ENCODE measurements at regions not wholly inside any gene's neighbourhood (a gene's known extent, or its start where the extent isn't known, plus 50 kb on each side); places are given as distances from the start of the nearest gene placed in this dataset.
A peak's percentile ranks its signal among the peaks of the same experiment; 100 is the strongest.

DNA sequence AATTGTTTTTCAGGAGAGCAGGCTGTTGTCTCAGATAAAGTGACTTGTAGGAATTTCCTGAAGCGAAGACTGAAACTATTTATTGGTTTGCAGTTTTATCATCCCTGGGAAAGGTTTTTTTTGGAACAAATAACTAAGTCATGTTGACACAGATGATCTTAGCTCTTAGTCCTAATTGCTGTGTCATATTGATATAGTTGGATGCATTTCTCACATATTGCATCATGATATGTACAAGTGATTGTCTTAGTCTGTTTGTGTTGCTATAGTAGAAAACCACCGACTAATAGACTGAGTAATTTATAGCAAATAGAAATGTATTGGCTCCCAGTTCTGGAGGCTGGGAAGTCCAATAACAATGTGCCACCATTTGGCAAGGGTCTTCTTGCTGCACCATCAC lies 397.5 kb upstream of the PPP1R2C start:
- no peak overlapping the region for H3K4ac ChIP-seq (ENCODE audit: low read length)
- H2BK5ac ChIP-seq (ENCODE audit: low read length), result no peak overlapping the region
- no peaks in the 10 kb centered on the region for H3K4me1 ChIP-seq (ENCODE audit: control insufficient read depth in 2 of 2, insufficient read depth in 1 of 2, low read depth in 1 of 2, low read length in 2 of 2)
- no peak overlapping the region for H3K4me2 ChIP-seq (ENCODE audit: insufficient read depth, low read length, poor library complexity, severe bottlenecking)
- H3K27ac ChIP-seq (replicated peaks; ENCODE audit: low read length), result no peak overlapping the region
- H3K79me1 ChIP-seq (ENCODE audit: low read depth, low read length), result no peaks in the 10 kb centered on the region
- no CpG with 5 or more reads among the region's 2 CpGs for WGBS, 2 donors (ENCODE audit: extremely low coverage in 2 of 2, insufficient read length in 2 of 2, insufficient replicate concordance in 1 of 2)
- H2BK12ac ChIP-seq (ENCODE audit: low read length), result no peak overlapping the region
- no peak overlapping the region for H2AFZ ChIP-seq (ENCODE audit: low read length)
- no peak overlapping the region for H3K23ac ChIP-seq (ENCODE audit: low read depth, low read length, poor library complexity)
- no peak overlapping the region for H3K9ac ChIP-seq (ENCODE audit: low read depth, low read length, poor library complexity)
- H3K9me3 ChIP-seq (replicated peaks in 1 of 2; ENCODE audit: control insufficient read depth in 2 of 2, insufficient read depth in 1 of 2, low read depth in 1 of 2, low read length in 2 of 2), result peaks cover 0 to 3% of the 10 kb centered on the region in 2 donors
- no peak for DNase-seq (ENCODE audit: low spot score)
- no peaks in the 10 kb centered on the region for H3K36me3 ChIP-seq (replicated peaks in 1 of 2; ENCODE audit: control insufficient read depth in 2 of 2, insufficient read depth in 2 of 2, low read length in 2 of 2)
- H4K91ac ChIP-seq (ENCODE audit: low read depth, low read length, poor library complexity), result no peak overlapping the region
- no peaks in the 10 kb centered on the region for H3K27me3 ChIP-seq (ENCODE audit: control insufficient read depth in 3 of 3, insufficient read depth in 3 of 3, low read depth in 1 of 3, low read length in 3 of 3)
- H4K8ac ChIP-seq (ENCODE audit: low read depth, low read length), result no peak overlapping the region
- no peak overlapping the region for H2BK120ac ChIP-seq (ENCODE audit: low read depth, low read length)
- no peak overlapping the region for H2AK5ac ChIP-seq (ENCODE audit: low read depth, low read length)
- H3K4me3 ChIP-seq (ENCODE audit: low read length in 2 of 2), result no peak overlapping the region
- no peak overlapping the region for H3K14ac ChIP-seq (ENCODE audit: low read length)
- no peak overlapping the region for H2BK15ac ChIP-seq (ENCODE audit: low read length)
- no peak overlapping the region for H3K18ac ChIP-seq (ENCODE audit: low read length)

DNA sequence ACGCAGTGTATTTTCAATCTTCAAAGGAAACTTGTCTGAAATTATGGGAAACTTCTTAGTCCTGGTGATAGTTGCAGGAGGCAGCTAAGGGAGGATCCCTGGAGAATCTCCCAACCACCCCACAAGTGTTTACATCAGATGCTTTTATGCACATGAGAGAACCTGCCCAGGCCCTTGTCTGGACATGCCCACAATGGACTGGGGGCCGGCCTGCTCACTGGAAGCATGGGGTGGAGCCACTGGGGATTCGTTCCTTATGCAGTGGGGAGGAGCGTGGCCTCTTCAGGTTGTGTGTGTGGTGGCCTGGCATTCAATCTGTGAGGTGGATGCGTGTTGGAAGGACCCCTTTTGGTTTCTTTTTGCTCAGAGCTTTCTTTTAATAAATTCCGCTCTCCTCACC lies 398.7 kb upstream of the PPP1R2C start:
- Histone ChIP-seq H3K4me1 (ENCODE audit: control insufficient read depth in 2 of 2, insufficient read depth in 1 of 2, low read depth in 1 of 2, low read length in 2 of 2) (no peaks in the 10 kb centered on the region), H4K91ac (ENCODE audit: low read depth, low read length, poor library complexity) (no peak overlapping the region), H2BK120ac (ENCODE audit: low read depth, low read length) (no peak overlapping the region), H3K36me3 (replicated peaks in 1 of 2; ENCODE audit: control insufficient read depth in 2 of 2, insufficient read depth in 2 of 2, low read length in 2 of 2) (no peaks in the 10 kb centered on the region), H2AFZ (ENCODE audit: low read length) (peak overlapping the region; percentile 35), H3K27ac (replicated peaks; ENCODE audit: low read length) (no peak overlapping the region), H3K4ac (ENCODE audit: low read length) (no peak overlapping the region), H2BK12ac (ENCODE audit: low read length) (no peak overlapping the region), H3K9ac (ENCODE audit: low read depth, low read length, poor library complexity) (no peak overlapping the region), H4K8ac (ENCODE audit: low read depth, low read length) (no peak overlapping the region), H3K14ac (ENCODE audit: low read length) (no peak overlapping the region), H3K4me2 (ENCODE audit: insufficient read depth, low read length, poor library complexity, severe bottlenecking) (no peak overlapping the region), H2BK15ac (ENCODE audit: low read length) (no peak overlapping the region), H2BK5ac (ENCODE audit: low read length) (no peak overlapping the region), H3K79me1 (ENCODE audit: low read depth, low read length) (no peaks in the 10 kb centered on the region), H3K18ac (ENCODE audit: low read length) (no peak overlapping the region), H3K23ac (ENCODE audit: low read depth, low read length, poor library complexity) (no peak overlapping the region), H2AK5ac (ENCODE audit: low read depth, low read length) (no peak overlapping the region), H3K9me3 (replicated peaks in 1 of 2; ENCODE audit: control insufficient read depth in 2 of 2, insufficient read depth in 1 of 2, low read depth in 1 of 2, low read length in 2 of 2) (peaks cover 0 to 3% of the 10 kb centered on the region in 2 donors), H3K4me3 (ENCODE audit: low read length in 2 of 2) (no peak overlapping the region), H3K27me3 (ENCODE audit: control insufficient read depth in 3 of 3, insufficient read depth in 3 of 3, low read depth in 1 of 3, low read length in 3 of 3) (no peaks in the 10 kb centered on the region)
- no peak for DNase-seq (ENCODE audit: low spot score)
- WGBS, 2 donors (ENCODE audit: extremely low coverage in 2 of 2, insufficient read length in 2 of 2, insufficient replicate concordance in 1 of 2), result no CpG with 5 or more reads among the region's 6 CpGs

GRCh38 chrX:43188296-43188695 lies 410.3 kb upstream of the PPP1R2C start:
- Histone ChIP-seq H2AFZ (ENCODE audit: low read length) (no peak overlapping the region), H4K91ac (ENCODE audit: low read depth, low read length, poor library complexity) (no peak overlapping the region)

GRCh38 chrX:43211570-43211969 lies 433.6 kb upstream of the PPP1R2C start:
- Histone ChIP-seq H3K9ac (ENCODE audit: low read depth, low read length, poor library complexity) (no peak overlapping the region), H3K9me3 (replicated peaks in 1 of 2; ENCODE audit: control insufficient read depth in 2 of 2, insufficient read depth in 1 of 2, low read depth in 1 of 2, low read length in 2 of 2) (no peaks in the 10 kb centered on the region), H3K27ac (replicated peaks; ENCODE audit: low read length) (no peak overlapping the region), H3K27me3 (ENCODE audit: control insufficient read depth in 3 of 3, insufficient read depth in 3 of 3, low read depth in 1 of 3, low read length in 3 of 3) (no peaks in the 10 kb centered on the region), H2AFZ (ENCODE audit: low read length) (no peak overlapping the region), H2BK12ac (ENCODE audit: low read length) (no peak overlapping the region), H3K18ac (ENCODE audit: low read length) (no peak overlapping the region), H2AK5ac (ENCODE audit: low read depth, low read length) (no peak overlapping the region), H3K14ac (ENCODE audit: low read length) (no peak overlapping the region), H3K4ac (ENCODE audit: low read length) (no peak overlapping the region), H4K91ac (ENCODE audit: low read depth, low read length, poor library complexity) (no peak overlapping the region), H3K23ac (ENCODE audit: low read depth, low read length, poor library complexity) (no peak overlapping the region), H2BK15ac (ENCODE audit: low read length) (no peak overlapping the region), H2BK5ac (ENCODE audit: low read length) (no peak overlapping the region), H4K8ac (ENCODE audit: low read depth, low read length) (no peak overlapping the region), H2BK120ac (ENCODE audit: low read depth, low read length) (no peak overlapping the region), H3K4me3 (ENCODE audit: low read length in 2 of 2) (no peak overlapping the region), H3K4me2 (ENCODE audit: insufficient read depth, low read length, poor library complexity, severe bottlenecking) (no peak overlapping the region), H3K4me1 (ENCODE audit: control insufficient read depth in 2 of 2, insufficient read depth in 1 of 2, low read depth in 1 of 2, low read length in 2 of 2) (no peaks in the 10 kb centered on the region), H3K36me3 (replicated peaks in 1 of 2; ENCODE audit: control insufficient read depth in 2 of 2, insufficient read depth in 2 of 2, low read length in 2 of 2) (no peaks in the 10 kb centered on the region), H3K79me1 (ENCODE audit: low read depth, low read length) (no peaks in the 10 kb centered on the region)
- DNase-seq (ENCODE audit: low spot score), result no peak

More at GRCh38 chrX:43188296-43188695, 410.3 kb upstream of the PPP1R2C start:
- Histone ChIP-seq H3K79me1 (ENCODE audit: low read depth, low read length) (no peaks in the 10 kb centered on the region), H3K4me2 (ENCODE audit: insufficient read depth, low read length, poor library complexity, severe bottlenecking) (no peak overlapping the region), H3K18ac (ENCODE audit: low read length) (no peak overlapping the region), H3K4me3 (ENCODE audit: low read length in 2 of 2) (no peak overlapping the region), H3K27ac (replicated peaks; ENCODE audit: low read length) (no peak overlapping the region), H2BK5ac (ENCODE audit: low read length) (no peak overlapping the region), H3K23ac (ENCODE audit: low read depth, low read length, poor library complexity) (no peak overlapping the region), H3K9me3 (replicated peaks in 1 of 2; ENCODE audit: control insufficient read depth in 2 of 2, insufficient read depth in 1 of 2, low read depth in 1 of 2, low read length in 2 of 2) (no peaks in the 10 kb centered on the region), H3K4me1 (ENCODE audit: control insufficient read depth in 2 of 2, insufficient read depth in 1 of 2, low read depth in 1 of 2, low read length in 2 of 2) (no peaks in the 10 kb centered on the region), H2AK5ac (ENCODE audit: low read depth, low read length) (no peak overlapping the region), H3K27me3 (ENCODE audit: control insufficient read depth in 3 of 3, insufficient read depth in 3 of 3, low read depth in 1 of 3, low read length in 3 of 3) (no peaks in the 10 kb centered on the region), H2BK15ac (ENCODE audit: low read length) (no peak overlapping the region), H3K36me3 (replicated peaks in 1 of 2; ENCODE audit: control insufficient read depth in 2 of 2, insufficient read depth in 2 of 2, low read length in 2 of 2) (no peaks in the 10 kb centered on the region), H4K8ac (ENCODE audit: low read depth, low read length) (no peak overlapping the region), H2BK120ac (ENCODE audit: low read depth, low read length) (no peak overlapping the region), H2BK12ac (ENCODE audit: low read length) (no peak overlapping the region), H3K14ac (ENCODE audit: low read length) (no peak overlapping the region), H3K4ac (ENCODE audit: low read length) (no peak overlapping the region), H3K9ac (ENCODE audit: low read depth, low read length, poor library complexity) (no peak overlapping the region)
- no peak for DNase-seq (ENCODE audit: low spot score)
- no CpG with 5 or more reads among the region's 1 CpG for WGBS, 2 donors (ENCODE audit: extremely low coverage in 2 of 2, insufficient read length in 2 of 2, insufficient replicate concordance in 1 of 2)
